HG03095 (cell line): ENCODE measurements at regions not wholly inside any gene's neighbourhood (a gene's known extent, or its start where the extent isn't known, plus 50 kb on each side); places are given as distances from the start of the nearest gene placed in this dataset.

Experiments used
- ATAC-seq: cut with Tn5 transposase; IDR thresholded peaks from one replicate; pipeline ENCODE4 v1.9.1; 2021; ENCODE audit warnings: moderate library complexity; ENCODE audit not compliant: unreplicated experiment

DNA sequence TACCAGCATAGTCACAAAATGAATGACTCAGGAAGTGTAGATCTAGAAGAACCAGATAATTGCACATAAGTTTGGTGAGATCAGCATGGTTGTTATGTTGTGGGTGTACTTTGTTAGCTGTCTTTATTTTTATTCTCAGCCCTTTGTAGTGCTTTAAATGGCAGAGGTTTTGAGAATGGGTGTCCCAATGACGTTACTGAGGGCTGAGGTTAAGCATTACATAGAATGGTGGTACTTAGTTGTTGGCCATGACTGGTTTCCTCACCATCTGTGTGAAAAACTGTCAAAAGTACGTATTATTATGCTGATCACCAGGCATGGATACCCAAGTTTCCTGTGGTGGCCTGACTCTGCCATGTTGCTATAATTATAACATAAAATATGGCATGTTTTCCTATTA is 165.8 kb downstream of the UBE2E3 start:
- ATAC-seq, result no peak

DNA sequence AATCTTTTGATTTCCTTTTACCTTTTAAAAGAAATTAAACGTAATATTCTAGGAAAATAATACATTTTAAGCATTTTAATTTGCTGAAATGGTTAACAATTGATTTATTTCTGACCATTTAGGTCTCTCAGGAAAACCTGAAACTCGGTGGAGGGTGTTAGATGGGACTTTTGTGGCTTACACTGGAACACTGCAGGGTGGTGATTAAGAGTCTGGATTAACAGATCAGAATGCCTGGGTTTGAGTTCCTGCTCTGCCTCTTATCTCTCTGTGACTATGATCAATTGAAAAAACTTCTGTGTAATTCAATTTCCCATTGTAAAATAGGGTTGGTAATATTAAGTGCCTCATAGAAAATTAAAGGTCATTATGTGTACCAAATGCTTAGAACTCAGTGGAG is 168.7 kb downstream of the UBE2E3 start:
- ATAC-seq, result no peak

DNA sequence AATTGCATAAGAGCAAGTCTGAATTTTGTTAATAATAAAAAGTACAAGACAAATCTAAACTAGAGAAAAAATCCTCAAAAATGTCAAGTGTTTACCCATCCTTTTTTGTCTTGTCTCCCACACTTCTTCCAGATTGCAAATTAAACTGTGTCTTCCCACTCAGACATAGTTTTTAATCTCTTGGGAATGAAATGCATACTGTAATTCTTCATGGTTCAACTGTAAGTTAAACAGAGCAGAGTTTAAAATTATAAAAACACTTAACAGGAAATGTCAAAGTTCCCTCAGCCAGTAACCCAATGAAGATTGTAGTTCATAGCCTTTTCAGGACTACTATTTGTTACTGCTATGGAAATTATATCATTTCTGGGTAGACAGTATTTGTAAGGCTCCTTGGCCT is 171.8 kb downstream of the UBE2E3 start:
- no peak for ATAC-seq

DNA sequence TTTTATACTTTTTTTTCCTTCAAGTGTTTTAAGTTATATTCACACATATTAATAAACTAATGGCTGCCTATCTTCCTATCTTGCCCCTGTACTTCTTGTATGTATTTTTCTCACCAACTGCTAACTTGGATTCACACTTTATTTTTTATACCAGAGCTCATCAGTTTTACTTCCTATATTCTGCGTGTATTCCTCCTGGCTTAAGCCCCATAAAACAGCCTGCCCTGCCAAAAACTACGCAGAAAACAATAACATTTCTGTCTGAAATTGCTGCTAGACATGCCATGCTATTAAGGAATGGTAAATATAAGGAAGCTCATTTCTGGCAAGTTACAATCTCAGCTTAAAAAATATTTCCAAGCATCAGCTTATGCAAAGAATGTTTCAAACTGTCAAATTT is 172.3 kb downstream of the UBE2E3 start:
- ATAC-seq, result no peak

DNA sequence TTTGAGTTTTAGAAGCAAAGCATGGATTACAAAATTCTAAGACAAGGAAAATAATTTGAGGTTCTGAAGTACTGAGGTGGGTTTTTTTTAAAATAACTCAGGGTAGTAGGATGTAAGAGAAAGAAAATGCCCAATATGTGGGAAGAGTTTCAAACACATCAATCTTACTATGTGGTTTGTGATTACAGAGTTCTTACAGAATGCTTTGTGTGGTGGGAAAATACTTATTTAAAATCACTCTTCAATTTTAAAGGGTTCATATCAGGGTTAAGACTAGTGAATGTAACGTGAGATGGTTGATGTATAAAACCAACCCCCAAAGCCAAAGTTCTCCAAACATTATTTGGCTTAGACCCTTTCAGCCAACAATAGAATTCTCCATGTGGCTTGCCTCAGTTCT is 173.5 kb downstream of the UBE2E3 start:
- no peak for ATAC-seq

DNA sequence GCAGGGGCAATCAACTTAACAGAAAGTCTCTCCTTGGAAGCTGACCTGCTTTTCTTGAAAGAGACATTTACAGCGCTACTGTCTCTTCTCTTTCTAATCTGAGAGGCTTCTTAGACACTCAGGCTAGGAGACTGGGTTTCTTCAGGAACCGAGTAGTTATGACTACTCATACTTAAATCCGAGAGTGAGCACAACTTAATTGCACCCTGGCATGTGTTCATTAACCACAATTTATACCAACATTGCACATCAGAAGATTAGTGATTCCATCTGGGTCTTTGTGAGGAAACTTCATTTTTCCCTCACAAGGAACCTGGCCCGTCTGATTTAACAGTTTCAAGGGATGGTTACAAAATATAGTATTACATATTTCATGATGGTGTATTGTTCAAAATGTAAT is 176.9 kb downstream of the UBE2E3 start:
- ATAC-seq, result no peak

DNA sequence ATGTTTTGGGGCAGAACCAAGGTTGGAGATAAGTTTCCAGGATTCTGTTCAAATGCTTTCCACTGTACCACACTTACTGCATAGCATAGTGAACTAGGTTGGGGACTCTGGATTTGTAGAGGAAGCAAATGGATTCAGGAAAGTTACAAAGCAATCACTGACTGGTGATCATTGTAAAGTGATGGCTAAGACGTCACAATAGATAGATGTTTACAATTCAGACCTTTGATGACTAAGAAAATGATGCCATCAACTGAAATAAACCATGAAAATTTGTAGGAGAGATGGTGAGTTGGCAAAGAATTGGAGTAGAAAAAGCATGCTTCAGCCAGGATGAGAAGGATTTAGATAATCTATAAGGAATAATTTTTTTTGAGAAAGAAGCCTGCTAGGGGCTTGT is 178.0 kb downstream of the UBE2E3 start:
- ATAC-seq, result no peak

DNA sequence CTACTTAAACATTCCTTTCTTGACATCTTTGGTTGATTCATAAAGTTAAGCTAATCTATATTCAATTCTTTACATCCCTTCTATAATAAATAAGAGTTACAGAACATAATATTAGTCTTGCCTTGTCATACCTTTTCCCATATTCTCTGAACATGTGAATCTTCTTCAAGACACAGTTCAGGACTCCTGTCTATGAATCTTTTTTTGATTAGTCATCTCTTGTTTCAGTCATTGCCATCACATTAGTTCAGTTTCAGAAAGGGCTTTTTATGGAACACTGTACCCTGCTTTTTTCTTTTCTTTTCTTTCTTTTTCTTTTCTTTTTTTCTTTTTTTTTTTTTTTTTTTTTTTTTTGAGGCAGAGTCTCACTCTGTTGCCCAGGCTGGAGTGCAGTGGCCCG is 181.2 kb downstream of the UBE2E3 start:
- ATAC-seq, result no peak

DNA sequence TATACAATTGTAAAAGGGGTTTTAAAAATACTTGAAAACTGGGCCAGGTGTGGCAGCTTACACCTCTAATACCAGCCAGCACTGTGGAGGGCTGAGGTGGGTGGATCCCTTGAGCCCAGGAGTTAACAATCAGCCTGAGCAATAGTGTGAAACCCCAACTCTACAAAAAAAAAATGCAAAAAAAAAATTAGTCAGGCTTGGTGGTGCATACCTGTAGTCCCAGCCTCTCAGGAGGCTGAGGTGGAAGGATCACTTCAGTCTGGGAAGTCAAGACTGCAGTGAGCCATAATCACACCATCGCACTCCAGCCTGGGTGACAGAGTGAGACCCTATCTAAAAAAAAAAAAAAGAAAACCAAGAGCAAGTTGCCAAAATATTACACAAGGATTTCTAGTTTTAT is 182.7 kb downstream of the UBE2E3 start:
- ATAC-seq, result no peak

DNA sequence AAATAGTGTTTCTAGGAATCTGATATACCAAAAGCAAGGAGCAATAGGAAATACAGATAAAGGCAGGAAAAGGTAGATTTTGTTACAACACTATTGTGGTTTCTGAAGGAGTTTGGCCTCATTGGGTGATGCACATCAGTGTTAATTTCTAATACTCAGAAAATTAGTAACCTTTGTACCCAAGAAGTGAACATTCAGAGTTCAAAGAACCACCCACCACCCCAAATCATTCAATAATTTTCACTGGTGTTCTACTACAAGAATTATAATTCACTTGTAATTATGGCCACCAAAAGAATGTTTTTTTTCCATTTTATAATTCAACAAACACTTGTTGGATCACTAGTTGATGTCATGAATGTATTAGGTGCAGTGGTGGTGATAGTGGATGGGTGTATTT is 183.3 kb downstream of the UBE2E3 start:
- no peak for ATAC-seq

DNA sequence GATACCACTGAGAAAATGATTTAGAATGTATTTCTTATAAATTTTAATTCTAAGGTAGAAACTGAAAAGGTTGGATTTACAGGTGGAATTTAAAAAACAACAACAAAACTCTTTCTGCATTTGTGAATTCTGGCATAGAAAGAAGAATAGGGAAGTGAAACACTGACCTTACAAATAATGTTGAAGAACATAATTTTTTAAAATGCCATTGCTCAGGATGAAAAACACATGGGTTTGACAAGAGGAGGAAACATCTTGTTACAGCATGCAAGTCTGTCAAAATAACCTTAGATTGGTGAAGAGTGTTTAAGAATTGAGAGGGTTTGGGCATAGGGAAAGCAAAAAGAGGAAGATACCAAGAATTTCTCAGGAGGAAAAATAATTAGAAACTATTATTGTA is 184.3 kb downstream of the UBE2E3 start:
- peak; percentile 54 for ATAC-seq

DNA sequence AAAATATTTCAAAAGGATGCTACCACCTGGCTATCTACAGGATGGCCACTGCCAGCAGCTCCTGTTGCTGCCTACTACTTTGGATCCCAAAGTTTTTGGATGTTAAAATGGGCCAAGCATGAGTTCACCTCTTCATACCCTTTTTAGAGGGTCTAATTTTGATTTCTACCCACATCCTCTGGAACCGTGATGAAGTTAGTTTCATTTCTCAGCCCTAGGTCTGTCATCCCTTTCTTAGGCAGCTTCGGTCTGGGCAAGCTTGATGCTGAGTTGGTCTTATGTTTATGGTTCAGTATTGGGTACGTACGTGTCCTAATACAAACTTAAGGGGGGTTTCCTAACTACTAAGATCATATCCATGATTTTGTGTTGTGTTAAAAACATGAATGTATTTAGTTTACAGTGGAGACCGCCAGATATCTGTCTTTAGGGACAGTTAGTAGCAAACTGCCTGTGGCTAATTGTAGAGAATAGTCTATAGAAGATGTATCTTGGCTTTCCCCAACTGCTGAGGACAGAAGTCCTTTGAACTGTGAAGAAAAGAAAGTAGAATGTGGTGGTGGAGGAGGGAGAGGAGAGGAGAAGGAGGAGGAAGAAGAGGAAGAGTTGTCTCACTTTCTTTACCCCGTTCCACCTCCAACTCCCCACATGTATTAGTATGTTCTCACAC is 184.9 kb downstream of the UBE2E3 start:
- ATAC-seq, result peak; percentile 63

DNA sequence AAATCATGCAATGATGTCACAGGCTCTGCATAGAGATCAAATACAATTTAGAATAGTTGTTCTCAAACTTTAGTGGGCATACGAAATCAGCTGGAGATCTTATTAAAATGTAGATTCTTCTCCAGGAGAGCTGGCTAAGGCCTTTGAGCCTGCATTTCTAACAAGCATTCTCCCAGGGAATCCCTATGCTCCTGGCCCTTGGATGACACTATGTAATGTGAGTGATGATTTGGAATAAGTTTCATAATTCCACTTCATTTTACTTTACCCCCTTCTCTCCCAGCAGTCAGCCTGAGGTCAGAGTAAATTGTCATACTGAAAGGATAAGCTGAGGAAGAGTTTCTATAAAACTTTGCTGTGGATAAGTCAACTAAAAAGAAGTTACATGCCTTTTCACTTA is 189.1 kb downstream of the UBE2E3 start:
- ATAC-seq, result no peak

DNA sequence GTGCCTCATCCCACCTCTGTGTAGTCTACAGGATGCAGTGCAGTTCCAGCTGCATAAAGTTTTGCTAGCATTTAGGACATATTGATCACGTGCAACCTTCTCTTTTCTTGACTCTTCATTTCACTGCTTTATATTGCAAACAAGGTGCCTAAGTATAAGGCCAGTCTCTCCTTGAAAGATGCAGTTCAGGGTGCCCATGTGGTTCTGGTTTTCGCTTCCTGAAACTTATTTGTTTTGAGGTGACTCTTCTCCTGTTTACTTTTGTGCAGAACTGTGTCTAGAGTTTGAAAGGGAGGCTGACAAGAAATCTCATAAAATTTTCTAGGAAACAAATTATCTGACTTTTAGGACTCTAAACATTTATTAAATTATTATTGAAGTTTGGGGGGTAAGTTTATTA is 189.9 kb downstream of the UBE2E3 start:
- no peak for ATAC-seq

DNA sequence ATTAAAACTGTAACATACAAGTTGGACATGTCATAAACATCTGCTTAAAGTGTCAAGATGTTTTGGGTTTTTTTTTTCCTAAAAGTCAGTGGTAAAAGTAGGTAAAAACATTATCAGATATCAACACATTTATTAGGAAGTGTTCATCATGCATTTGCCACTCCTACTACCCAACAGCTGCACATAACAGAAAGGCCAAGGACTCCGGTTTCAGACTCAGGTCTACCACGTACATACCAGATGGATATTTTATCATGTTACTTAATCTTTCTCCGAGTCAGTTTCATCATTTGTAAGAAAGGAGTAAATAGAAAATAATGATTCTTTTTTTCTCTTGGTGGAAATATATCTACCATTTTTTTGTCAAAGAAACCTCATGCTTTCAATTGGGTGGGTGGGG is 192.3 kb downstream of the UBE2E3 start:
- no peak for ATAC-seq

DNA sequence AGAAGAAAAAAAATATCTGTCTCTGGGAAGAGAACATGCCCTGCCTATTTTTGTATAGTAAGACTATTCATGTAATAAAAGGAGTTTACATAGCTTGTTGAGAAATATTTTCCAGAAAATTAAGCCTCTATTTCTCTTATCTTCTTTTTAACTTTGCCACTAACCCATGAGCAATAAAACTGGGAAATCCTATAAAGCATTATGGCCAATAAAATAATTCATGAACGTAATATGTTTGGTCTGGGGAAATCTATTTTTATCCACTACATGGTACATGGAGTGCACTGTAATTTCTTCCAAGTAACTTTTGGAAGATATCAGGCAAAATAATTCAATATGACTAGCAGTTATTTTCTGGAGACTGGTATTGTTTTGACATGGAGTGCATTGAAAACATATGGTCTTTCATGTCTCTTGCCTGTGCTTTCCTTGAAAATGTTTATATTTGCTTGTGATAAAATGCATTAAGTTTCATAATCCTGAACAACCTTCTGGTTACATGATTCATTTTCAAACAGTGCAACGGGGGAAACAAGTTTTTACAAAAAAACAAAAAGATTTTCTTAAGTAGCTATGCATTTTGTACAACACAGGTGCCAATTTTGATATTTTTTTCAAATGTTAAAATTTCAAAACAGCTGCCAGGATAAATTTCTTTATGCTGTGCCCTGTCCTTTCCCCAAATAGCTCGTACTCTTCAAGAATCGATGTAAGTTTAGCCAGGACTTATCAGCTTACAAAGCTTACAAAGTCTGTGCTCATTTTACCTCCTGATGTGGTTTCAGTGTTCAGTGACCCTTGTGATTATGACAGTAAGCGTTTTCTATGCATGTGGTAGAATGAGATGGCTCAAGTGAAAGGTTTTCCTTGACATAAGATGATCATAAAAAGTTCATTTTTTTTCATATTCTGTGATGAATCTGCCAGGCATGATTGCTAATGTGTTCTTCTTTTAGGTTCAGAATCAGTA is 194.5 kb downstream of the UBE2E3 start:
- ATAC-seq, result no peak

DNA sequence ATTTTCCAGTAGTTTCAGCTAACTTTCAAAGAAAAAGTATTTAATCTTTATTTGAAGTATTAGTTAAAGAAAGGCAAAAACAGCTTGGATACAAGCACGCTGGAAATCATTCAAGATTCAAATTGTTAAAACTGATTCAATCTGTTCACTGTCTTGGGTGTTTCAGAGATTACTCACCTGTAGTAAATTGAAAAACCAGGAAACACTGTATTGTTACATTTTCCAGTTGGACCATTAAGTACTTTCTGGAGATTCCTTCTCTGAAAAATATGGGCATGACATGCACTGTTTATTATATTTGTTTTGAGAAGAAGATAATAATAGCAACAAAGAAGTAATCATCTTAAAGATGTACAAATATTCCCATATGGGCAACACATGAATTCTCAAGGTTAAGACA is 196.1 kb downstream of the UBE2E3 start:
- ATAC-seq, result no peak

DNA sequence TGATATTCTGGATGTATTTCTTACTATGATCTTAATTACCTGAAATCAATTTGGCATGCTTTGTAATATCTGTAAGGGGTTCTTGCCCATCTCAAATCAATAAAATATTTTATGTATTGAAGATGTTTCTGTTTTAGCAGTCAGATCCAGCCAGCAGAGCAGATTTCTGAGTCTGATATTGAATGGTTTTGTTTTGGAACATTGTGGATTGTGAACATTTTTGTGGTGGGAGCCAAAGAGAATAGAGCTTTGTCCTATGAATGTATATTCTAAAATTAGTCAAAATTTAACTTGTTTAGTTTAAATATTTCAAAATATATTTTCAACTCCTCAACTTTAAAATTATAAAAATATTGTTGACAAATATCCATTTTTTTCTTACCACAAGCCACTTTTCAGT is 197.0 kb downstream of the UBE2E3 start:
- ATAC-seq, result no peak

DNA sequence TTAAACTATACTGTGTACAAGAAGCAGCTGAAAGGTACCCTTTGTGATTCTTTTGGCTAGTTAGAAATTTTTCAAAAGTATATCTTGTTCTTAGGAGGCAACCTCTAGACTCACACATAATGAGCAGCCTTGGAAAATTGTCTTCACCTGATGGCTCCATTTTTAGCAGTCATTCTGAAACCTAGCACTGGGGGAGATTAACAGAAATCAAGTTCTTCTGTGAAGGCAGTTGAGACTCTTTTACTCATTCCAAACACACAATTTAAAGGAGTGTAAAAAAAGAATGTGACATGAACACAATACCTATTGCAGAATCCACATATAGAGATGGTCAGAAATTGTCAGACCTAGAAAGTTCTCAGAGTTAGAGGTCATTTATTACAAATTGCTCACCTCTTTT is 197.7 kb downstream of the UBE2E3 start:
- no peak for ATAC-seq

DNA sequence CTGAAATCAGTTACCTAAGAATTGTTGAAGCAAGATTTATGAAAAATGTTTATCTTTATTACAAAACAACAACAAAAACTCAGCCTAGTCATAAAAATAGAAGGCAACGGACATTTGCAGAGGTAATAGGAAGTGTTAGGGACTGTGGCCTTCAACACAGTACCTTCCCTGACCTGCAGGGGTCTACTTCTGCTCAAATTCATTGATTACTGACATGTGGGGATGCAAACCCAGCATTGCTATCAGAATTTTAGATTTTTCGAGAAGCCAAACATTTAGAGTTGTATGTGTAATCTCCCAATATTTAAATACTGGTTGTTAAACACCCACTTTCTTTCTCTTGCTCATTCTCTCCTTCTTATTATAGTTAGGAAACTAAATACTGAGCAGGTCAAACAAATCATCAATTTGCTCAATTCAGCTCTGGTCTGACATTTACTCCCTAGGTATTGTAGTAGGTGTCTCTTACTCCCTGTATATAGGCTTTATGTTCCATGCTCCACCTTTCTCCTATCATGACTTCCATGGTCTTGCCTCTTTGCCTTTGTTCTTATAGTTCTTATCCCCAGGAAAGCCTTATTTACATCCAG is 198.5 kb downstream of the UBE2E3 start:
- ATAC-seq, result peak; percentile 58

DNA sequence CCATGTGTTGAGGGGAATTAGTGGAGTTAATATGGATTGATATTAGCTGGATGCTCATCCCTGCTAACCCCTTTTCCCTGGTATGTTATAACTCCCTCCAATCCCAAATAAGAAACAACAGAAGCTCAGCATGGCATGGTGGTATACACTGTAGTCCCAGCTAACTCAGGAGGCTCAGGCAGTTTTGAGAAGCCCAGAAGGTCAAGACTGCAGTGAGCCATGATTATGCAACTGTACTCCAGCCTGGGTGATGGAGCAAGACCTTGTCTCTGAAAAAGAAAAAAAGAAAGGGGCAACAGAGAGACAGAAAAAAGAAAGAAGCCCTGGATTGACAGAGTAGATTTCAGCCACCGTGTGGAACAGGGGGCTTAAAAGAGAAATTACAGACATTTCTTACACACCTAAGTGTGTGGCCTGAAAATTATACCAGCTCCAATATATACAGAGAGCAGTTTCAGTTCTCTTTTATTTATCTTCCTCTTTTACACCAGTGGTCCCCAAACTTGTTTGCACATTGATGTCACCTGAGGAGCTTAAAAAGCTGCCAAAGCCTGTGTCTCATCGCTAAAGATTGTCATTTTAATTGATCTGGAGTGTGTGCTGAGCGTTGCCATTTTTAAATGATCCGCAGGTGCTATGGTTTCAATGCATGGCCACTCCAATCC is 203.6 kb downstream of the UBE2E3 start:
- peak; percentile 98 for ATAC-seq
